Kidney epithelial cell (primary cell): ENCODE measurements at regions not wholly inside any gene's neighbourhood (a gene's known extent, or its start where the extent isn't known, plus 50 kb on each side); places are given as distances from the start of the nearest gene placed in this dataset.

Experiments used
- DNase-seq: peaks from one replicate; pipeline ENCODE4 v3.0.0-alpha.2; 2010; ENCODE audit warnings: low read depth
- H3K27me3 ChIP-seq: 2 replicates; pipeline ENCODE4 v1.6.0; 2011; ENCODE audit warnings: low read length; ENCODE audit not compliant: control insufficient read depth, insufficient read depth
- H3K36me3 ChIP-seq: 2 replicates; pipeline ENCODE4 v1.5.1; 2011; ENCODE audit warnings: low read length; ENCODE audit not compliant: control insufficient read depth, insufficient read depth
- H3K4me3 ChIP-seq: 2 replicates; pipeline ENCODE4 v1.5.1; 2011; ENCODE audit warnings: low read depth, mild to moderate bottlenecking, control low read depth, low read length
- CTCF ChIP-seq: IDR thresholded peaks from 2 replicates; pipeline ENCODE4 v1.5.1; 2011; ENCODE audit warnings: mild to moderate bottlenecking, moderate library complexity, low read length, control low read depth, inconsistent platforms; ENCODE audit not compliant: insufficient read depth, poor library complexity, severe bottlenecking

- DNase-seq = no peak
- no peak overlapping the region for H3K4me3 ChIP-seq
- TF ChIP-seq CTCF = no peak
- no peaks in the 10 kb centered on the region for H3K36me3 ChIP-seq
- H3K27me3 ChIP-seq = no peaks in the 10 kb centered on the region
Measured at GRCh38 chr13:22210134-22210930, 539.5 kb downstream of the FGF9 start.

- no peak for DNase-seq
Measured at GRCh38 chr13:22211876-22212275, 541.0 kb downstream of the FGF9 start.

GRCh38 chr13:22212576-22212975 is 541.7 kb downstream of the FGF9 start:
- H3K4me3 ChIP-seq = no peak overlapping the region
- no peaks in the 10 kb centered on the region for H3K27me3 ChIP-seq
- no peak for DNase-seq
- TF ChIP-seq CTCF = no peak
- H3K36me3 ChIP-seq = no peaks in the 10 kb centered on the region

More at GRCh38 chr13:22211876-22212275, 541.0 kb downstream of the FGF9 start:
- Histone ChIP-seq H3K4me3 (no peak overlapping the region), H3K27me3 (no peaks in the 10 kb centered on the region), H3K36me3 (no peaks in the 10 kb centered on the region)
- TF ChIP-seq CTCF = no peak

GRCh38 chr13:22214184-22214583 is 543.3 kb downstream of the FGF9 start:
- Histone ChIP-seq H3K27me3 (no peaks in the 10 kb centered on the region), H3K4me3 (no peak overlapping the region), H3K36me3 (no peaks in the 10 kb centered on the region)
- no peak for DNase-seq
- no peak for TF ChIP-seq CTCF

- Histone ChIP-seq H3K27me3 (no peaks in the 10 kb centered on the region), H3K4me3 (no peak overlapping the region), H3K36me3 (no peaks in the 10 kb centered on the region)
- TF ChIP-seq CTCF = no peak
- DNase-seq = no peak
Measured at GRCh38 chr13:22218797-22219196, 547.9 kb downstream of the FGF9 start.

- TF ChIP-seq CTCF = no peak
- DNase-seq = no peak
- no peak overlapping the region for H3K4me3 ChIP-seq
Measured at GRCh38 chr13:22219709-22220108, 548.8 kb downstream of the FGF9 start.

More at GRCh38 chr13:22219709-22220108, 548.8 kb downstream of the FGF9 start:
- Histone ChIP-seq H3K36me3 (no peaks in the 10 kb centered on the region), H3K27me3 (no peaks in the 10 kb centered on the region)
